Activated T-helper 1 cell treated with anti-CD3 and anti-CD28 coated beads, Interleukin-12 subunit alpha, Interleukin-12 subunit beta, Interleukin-2, Interleukin-4 antibody, amounts not matched to agents 30 ng/mL and 10 ng/mL and 1 ng/mL, durations not matched to agents 14 hours and 24 hours and 36 hours (primary cell): ENCODE measurements at regions not wholly inside any gene's neighbourhood (a gene's known extent, or its start where the extent isn't known, plus 50 kb on each side); places are given as distances from the start of the nearest gene placed in this dataset.
A peak's percentile ranks its signal among the peaks of the same experiment; 100 is the strongest.
"Not testable (repeated sequence)": the region's sequence is repeated elsewhere in the genome, so short reads cannot be mapped to it uniquely, and the experiment has no call there.

Source experiments
- DNase-seq: peaks from one replicate; pipeline ENCODE4 v3.0.0; 2021; ENCODE audit warnings: low spot score
- H3K27ac Mint-ChIP-seq: one replicate; pipeline ENCODE4 v1.8.0; 2021; ENCODE audit warnings: mild to moderate bottlenecking, mixed read lengths
- H3K27me3 Mint-ChIP-seq: one replicate; pipeline ENCODE4 v1.8.0; 2022; ENCODE audit warnings: mild to moderate bottlenecking, moderate library complexity, mixed read lengths; ENCODE audit not compliant: insufficient read depth
- H3K36me3 Mint-ChIP-seq: one replicate; pipeline ENCODE4 v1.8.0; 2021; ENCODE audit warnings: low read depth, mixed read lengths
- H3K4me1 Mint-ChIP-seq: one replicate; pipeline ENCODE4 v1.8.0; 2021; ENCODE audit warnings: low read depth, mixed read lengths
- H3K4me3 Mint-ChIP-seq: one replicate; pipeline ENCODE4 v1.8.0; 2021; ENCODE audit warnings: mild to moderate bottlenecking, moderate library complexity, mixed read lengths
- H3K9me3 Mint-ChIP-seq: one replicate; pipeline ENCODE4 v1.8.0; 2021; ENCODE audit warnings: mixed read lengths
- intact Hi-C: fragments of 100-400 bp; cut with micrococcal nuclease; formaldehyde crosslinking; loops from one replicate; pipeline ENCODE4 v1.15.1; 2024

DNA sequence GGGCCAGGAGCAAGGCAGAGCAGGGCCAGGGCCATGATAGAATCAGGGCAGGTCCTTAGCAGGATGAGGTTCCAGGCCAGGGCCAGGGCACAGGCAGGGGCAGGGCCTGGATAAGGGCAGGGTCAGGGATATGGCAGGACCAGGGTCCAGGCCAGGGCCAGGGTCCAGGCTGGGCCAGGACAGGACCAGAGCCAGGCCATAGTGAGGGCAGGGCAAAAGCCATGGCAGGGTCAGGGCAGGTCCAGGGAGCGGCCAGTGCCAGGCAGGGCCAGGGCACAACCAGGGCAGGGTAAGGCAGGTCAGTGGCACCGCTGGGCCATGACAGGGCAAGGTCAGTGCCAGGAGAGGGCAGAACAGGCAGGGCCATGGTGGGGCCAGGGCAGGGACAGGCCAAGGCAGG lies 152.2 kb downstream of the LIPI start:
- Mint-ChIP-seq H3K27me3 (no peaks in the 10 kb centered on the region), H3K36me3 (no peaks in the 10 kb centered on the region), H3K27ac (no peak overlapping the region), H3K4me3 (no peak overlapping the region), H3K4me1 (no peaks in the 10 kb centered on the region), H3K9me3 (no peaks in the 10 kb centered on the region)
- intact Hi-C loops: no loop called here
- DNase-seq: no peak

DNA sequence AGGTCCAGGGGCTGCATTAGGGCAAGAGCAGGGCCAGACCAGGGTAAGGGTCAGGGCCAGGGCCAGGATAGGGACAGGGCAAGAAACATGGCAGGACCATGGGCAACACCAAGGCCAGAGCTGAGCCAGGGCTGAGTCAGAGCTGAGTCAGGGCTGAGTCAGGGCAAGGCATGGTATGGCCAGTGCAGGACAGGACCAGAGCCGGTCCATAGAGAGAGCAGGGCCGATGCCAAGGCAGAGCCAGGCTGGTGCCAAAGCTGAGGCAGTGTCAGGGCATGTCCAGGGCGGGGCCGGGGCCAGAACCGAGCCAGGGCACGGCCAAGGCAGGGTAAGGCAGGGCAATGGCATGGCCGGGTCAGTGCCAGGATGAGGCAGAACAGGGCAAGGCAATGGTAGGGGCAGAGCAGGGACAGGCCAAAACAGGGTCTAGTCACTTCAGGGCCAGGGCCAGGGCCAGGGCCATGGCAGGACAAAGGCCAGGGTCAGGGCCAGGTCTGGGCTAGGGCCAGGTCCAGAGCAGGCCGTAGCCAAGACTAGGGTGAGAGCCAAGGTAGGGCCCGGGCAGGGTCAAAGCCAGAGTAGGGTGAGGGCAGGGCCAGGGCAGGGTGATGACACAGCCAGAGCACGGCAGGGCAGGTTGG lies 152.8 kb downstream of the LIPI start:
- intact Hi-C loops, DNase-seq, H3K27ac Mint-ChIP-seq, H3K4me3 Mint-ChIP-seq, H3K27me3 Mint-ChIP-seq, H3K4me1 Mint-ChIP-seq, H3K36me3 Mint-ChIP-seq, H3K9me3 Mint-ChIP-seq: not testable (repeated sequence)

DNA sequence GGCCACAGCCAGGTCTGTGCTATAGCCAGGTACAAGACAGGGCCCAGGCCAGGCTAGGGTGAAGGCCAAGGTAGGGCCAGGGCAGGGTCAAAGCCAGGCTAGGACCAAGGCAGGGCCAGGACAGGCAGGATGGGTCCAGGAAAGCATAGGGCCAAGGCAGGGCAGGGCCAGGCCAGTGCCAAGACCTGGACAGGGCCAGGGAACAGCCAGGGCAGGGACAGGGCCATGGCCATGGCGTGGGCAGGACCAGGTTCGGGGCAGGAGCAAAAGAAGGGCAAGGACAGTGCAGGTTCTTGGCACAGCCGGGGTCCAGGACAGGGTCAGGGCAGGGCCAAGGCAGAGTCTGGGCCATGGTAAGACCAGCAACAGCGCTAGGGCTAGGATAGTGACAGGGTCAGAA lies 153.4 kb downstream of the LIPI start:
- no peak for DNase-seq
- H3K9me3 Mint-ChIP-seq: no peaks in the 10 kb centered on the region
- intact Hi-C loops: no loop called here
- H3K36me3 Mint-ChIP-seq: no peaks in the 10 kb centered on the region
- H3K4me1 Mint-ChIP-seq: no peaks in the 10 kb centered on the region
- no peak overlapping the region for H3K27ac Mint-ChIP-seq
- H3K4me3 Mint-ChIP-seq: no peak overlapping the region
- H3K27me3 Mint-ChIP-seq: no peaks in the 10 kb centered on the region

DNA sequence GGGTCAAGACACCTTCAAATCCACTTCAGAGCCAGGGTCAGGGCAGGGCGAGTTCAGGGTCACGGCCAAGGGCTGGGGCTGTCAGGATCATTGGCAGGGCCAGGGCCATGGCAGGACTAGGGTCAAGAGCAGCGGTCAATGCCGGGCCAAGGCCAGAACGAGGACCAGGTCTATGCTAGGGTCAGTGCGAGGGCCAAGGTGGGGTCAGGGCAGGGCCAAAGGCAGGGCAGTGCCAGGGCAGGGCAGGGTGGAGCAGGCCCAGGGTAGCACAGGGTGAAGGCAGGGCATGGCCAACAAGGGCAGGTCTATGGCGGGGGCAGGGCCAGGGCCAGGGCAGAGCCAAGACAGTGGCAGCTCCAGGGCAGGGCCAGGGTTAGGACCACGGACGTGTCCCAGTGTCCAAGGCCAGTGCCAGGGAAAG lies 154.0 kb downstream of the LIPI start:
- intact Hi-C loops: no loop called here
- no peak for DNase-seq
- H3K27ac Mint-ChIP-seq: no peak overlapping the region
- no peaks in the 10 kb centered on the region for H3K27me3 Mint-ChIP-seq
- H3K9me3 Mint-ChIP-seq: no peaks in the 10 kb centered on the region
- no peak overlapping the region for H3K4me3 Mint-ChIP-seq
- no peaks in the 10 kb centered on the region for H3K36me3 Mint-ChIP-seq
- H3K4me1 Mint-ChIP-seq: no peaks in the 10 kb centered on the region

DNA sequence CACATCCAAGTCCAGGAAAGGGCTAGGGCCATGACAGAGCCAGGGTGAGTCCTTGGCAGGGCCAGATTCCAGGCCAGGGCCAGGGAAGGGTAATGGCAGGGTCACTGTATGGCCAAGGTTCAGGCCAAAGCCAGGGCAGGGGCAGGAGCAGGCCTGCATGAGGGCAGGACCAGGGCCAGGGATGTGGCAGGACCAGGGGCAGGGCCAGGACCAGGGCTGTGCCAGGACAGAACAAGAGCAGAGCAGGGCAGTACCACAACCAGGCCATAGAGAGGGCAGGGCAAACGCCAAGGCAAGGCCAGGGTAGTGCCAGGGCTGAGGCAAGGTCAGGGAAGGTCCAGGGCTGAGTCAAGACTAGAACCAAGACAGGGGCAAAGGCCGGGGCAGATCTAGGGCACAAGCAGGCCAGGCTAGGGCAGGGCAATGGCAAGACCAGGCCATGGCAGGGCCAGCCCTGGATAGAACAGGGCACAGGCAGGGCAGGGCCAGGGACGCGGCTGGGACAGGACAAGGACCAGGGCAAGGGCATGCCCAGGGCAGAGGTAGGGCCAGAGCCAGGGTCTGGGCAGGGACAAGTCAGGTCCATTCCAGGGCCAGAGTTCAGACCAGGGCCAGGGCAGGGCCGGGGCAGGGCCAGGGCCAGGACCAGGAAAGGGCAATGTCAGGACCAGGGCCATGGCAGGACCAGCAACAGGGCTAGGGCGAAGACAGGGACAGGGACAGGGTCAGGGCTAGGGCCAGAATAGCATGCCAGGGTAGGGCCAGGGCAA lies 154.8 kb downstream of the LIPI start:
- H3K9me3 Mint-ChIP-seq, H3K36me3 Mint-ChIP-seq, H3K4me1 Mint-ChIP-seq, DNase-seq, intact Hi-C loops, H3K4me3 Mint-ChIP-seq, H3K27me3 Mint-ChIP-seq: not testable (repeated sequence)
- H3K27ac Mint-ChIP-seq: peak overlapping the region; percentile 12

DNA sequence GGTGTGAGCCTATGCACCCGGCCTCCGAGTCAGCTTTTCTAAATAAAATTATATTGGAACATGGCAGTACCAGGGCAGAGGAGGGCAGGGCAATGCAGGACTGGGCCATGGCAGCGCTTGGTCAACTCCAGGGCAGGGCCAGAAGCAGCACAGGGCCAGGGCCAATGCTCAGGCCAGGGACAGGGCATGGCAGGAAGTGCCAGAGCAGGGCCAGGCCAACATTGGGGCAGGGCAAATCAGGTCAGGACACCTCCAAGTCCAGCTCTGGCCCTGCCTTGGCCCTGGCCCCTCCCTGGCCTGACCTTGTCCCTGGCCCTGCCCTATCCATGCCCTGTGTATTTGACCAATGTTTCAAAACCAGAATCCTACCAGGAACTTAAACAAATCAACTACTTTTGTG lies 156.1 kb downstream of the LIPI start:
- Mint-ChIP-seq H3K4me3 (no peak overlapping the region), H3K27me3 (no peaks in the 10 kb centered on the region), H3K36me3 (no peaks in the 10 kb centered on the region), H3K9me3 (no peaks in the 10 kb centered on the region), H3K4me1 (peaks cover 11% of the 10 kb centered on the region), H3K27ac (no peak overlapping the region)
- intact Hi-C loops: no loop called here
- DNase-seq: no peak

DNA sequence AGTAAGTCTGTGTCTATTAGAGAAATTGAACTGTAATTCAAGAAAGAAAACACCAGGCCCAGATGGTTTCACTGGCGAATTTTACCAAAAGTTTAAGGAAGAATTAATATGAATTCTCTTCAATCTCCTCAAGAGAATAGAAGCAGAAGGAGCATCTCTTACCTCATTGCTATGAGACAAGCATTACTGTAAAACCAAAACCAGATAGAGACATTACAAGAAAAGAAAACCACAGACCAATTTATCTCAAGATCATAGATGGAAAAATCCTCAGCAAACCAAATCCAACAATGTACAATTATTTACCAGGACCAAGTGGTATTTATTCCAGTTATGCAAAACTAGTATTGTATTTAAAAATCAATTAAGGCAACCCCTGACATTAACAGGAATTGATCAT lies 160.6 kb downstream of the LIPI start:
- no peak for DNase-seq
- Mint-ChIP-seq H3K27me3 (no peaks in the 10 kb centered on the region), H3K9me3 (no peaks in the 10 kb centered on the region), H3K4me3 (no peak overlapping the region), H3K4me1 (peaks cover 14% of the 10 kb centered on the region), H3K36me3 (no peaks in the 10 kb centered on the region), H3K27ac (no peak overlapping the region)
- intact Hi-C loops: no loop called here

DNA sequence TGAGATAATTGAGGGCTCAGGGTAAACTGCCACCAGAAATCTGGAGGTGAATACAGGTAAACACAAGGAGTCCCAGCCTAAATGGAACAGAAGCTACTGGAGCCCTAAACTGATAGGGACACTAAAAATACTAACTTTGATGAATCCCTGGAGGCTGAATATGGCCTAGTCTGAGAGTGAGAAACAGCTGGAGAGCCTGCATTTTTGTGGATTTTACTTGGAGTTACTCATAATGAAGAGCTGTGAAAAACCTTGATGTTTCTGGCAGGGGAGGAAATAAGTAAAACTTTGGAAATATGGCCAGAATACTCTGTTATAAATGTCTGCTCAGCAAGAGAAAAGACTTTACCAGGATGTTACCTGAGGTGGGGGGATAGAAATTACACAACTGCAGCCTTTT lies 164.4 kb downstream of the LIPI start:
- DNase-seq: no peak
- intact Hi-C loops: no loop called here
- no peaks in the 10 kb centered on the region for H3K36me3 Mint-ChIP-seq
- peaks cover 14% of the 10 kb centered on the region for H3K4me1 Mint-ChIP-seq
- no peak overlapping the region for H3K27ac Mint-ChIP-seq
- no peak overlapping the region for H3K4me3 Mint-ChIP-seq
- no peaks in the 10 kb centered on the region for H3K27me3 Mint-ChIP-seq
- H3K9me3 Mint-ChIP-seq: no peaks in the 10 kb centered on the region

DNA sequence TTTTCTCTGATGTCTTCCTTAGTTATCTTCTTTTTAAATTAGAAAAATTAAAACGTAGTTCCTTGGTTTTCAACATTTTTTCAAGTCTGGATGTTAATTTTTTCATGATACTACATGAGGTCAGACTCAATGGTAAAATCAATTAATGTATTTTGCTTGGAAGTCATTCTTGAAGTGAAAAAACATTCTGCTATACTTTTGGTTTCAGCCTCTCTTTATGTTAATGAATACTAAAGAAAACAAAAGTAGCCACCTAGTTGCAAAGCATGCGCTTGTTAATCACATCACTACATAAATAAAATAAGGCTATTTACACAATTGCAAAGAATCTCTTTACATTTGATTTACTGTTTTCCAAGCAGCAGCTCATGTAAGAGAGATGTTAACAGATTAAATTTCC lies 170.4 kb downstream of the LIPI start:
- no peaks in the 10 kb centered on the region for H3K27me3 Mint-ChIP-seq
- H3K4me1 Mint-ChIP-seq: no peaks in the 10 kb centered on the region
- H3K36me3 Mint-ChIP-seq: no peaks in the 10 kb centered on the region
- DNase-seq: no peak
- H3K4me3 Mint-ChIP-seq: no peak overlapping the region
- no peaks in the 10 kb centered on the region for H3K9me3 Mint-ChIP-seq
- no peak overlapping the region for H3K27ac Mint-ChIP-seq
- intact Hi-C loops: no loop called here

DNA sequence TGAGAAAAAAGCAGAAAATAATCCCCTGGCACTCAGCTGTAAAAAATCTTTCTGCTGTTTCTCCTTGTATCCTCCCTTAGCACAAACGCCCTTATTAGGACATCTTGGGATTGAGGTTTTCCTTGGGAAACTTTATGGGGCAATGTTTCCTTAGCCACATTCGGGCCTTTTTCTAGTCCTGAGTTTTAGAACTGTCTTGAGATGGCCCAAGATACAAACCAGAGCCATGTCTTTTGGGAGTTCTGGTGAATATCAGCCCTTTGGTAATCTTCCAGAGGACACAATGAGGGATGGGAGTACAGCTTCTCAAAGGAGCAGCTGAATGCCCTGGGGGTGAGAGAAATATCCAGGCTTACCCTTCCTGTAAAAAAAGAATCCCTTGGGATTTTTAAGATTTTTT lies 182.1 kb downstream of the LIPI start:
- H3K4me3 Mint-ChIP-seq: peak overlapping the region; percentile 80
- DNase-seq, H3K9me3 Mint-ChIP-seq, H3K36me3 Mint-ChIP-seq, H3K27me3 Mint-ChIP-seq, H3K27ac Mint-ChIP-seq: not testable (repeated sequence)
- intact Hi-C loops: loop anchor here (5.0 kb wide), 1 partner anchor 59 kb away; no protein-coding TSS in a partner anchor
- peaks cover 38% of the 10 kb centered on the region for H3K4me1 Mint-ChIP-seq

DNA sequence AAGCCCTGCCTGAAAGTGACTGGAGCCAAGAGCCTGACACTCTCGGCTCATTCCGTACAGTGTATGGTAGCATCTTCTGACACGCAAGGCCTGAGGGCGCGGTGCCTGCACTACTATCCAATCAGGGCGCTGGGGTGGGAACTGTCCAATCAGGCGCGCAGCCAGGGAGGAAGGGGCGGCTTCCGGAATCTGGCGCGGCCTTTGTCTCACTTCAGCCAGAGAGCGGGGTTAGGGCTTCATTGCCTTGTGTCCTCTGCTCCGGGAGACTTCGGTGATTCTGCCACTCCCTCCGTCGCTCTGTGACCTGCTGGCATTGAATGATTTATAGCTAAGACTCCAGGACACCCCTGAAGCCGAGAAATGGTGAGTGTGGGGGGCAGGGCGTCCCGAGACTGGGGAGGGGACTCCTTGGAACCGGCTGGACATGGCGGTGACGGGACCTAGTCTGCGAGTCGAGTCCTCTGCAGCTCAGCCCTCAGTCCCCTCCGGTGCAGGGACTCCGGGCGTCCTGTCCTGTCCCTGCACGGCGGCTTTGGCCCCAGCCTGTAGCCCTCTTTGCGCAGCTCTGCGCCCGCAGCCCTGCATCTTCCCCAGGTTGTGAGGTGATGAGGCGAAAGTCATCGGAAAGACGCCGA lies 183.4 kb downstream of the LIPI start:
- not testable (repeated sequence) for H3K36me3 Mint-ChIP-seq, H3K9me3 Mint-ChIP-seq
- intact Hi-C loops: loop anchor here (2.0 to 5.0 kb wide), 2 partner anchors 60 to 355 kb away; partner anchors contain the start of gene HSPA13

DNA sequence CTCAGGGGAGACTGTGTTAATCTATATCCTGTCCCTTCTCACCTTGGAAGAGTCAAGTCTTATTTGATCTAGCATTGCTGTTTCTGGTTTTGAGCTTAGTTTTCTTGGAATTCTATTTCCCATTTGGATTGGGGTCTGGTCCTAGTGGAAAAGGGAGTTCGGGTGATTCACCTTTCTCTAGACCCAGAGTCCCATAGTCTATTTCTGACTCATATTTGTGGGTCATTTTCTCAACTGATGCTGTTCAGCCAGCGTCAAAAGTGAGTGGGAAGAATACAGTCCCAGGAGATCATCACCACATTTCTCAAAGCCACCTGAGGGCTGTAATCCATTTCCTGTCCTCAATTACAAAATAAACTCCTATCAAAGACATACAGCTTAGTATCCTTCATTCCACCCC lies 190.6 kb downstream of the LIPI start:
- H3K9me3 Mint-ChIP-seq, DNase-seq, H3K36me3 Mint-ChIP-seq, H3K4me3 Mint-ChIP-seq, H3K27me3 Mint-ChIP-seq, intact Hi-C loops, H3K27ac Mint-ChIP-seq, H3K4me1 Mint-ChIP-seq: not testable (repeated sequence)

More for the DNA sequence above, 183.4 kb downstream of the LIPI start:
- Mint-ChIP-seq H3K4me1 (peaks cover 38% of the 10 kb centered on the region), H3K27ac (peak overlapping the region; percentile 85), H3K4me3 (peak overlapping the region; percentile 95)
- not testable (repeated sequence) for H3K27me3 Mint-ChIP-seq
- DNase-seq: peak; percentile 89

DNA sequence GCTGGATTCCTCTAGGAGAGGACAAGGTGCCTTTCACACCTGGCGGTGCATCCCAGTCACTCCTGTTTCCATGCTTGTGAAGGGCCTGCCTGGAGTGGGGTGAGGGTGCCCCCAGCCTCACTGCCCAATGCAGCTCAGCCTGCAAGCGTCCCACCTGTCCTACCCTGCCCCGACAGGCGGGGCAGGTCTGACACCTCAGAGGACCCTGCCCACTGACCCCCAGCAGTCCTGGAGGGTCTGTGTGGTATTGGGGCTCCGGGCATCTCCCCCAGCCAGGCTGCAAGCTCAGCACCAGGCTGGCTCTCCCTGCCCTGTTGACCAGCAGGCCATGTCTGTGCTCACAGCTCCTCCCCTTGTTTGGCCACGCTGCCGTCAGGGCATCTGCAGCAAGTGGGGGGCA lies 194.9 kb downstream of the LIPI start:
- H3K27me3 Mint-ChIP-seq, H3K36me3 Mint-ChIP-seq, H3K4me3 Mint-ChIP-seq, H3K4me1 Mint-ChIP-seq, H3K27ac Mint-ChIP-seq, intact Hi-C loops, DNase-seq, H3K9me3 Mint-ChIP-seq: not testable (repeated sequence)
